Ectodermal cell (in vitro differentiated cells): ENCODE measurements at regions not wholly inside any gene's neighbourhood (a gene's known extent, or its start where the extent isn't known, plus 50 kb on each side); places are given as distances from the start of the nearest gene placed in this dataset.
"Not testable (repeated sequence)": the region's sequence is repeated elsewhere in the genome, so short reads cannot be mapped to it uniquely, and the experiment has no call there.

Experiments
- H3K27ac ChIP-seq: 2 replicates; pipeline ENCODE4 v1.7.0; 2013; ENCODE audit warnings: mild to moderate bottlenecking, low read depth, low read length; ENCODE audit not compliant: insufficient read depth, poor library complexity, severe bottlenecking
- H3K27me3 ChIP-seq: 2 replicates; pipeline ENCODE4 v1.7.0; 2013; ENCODE audit warnings: mild to moderate bottlenecking, low read length; ENCODE audit not compliant: insufficient read depth, control insufficient read depth, poor library complexity, severe bottlenecking
- H3K36me3 ChIP-seq: one replicate; pipeline ENCODE4 v1.7.0; 2013; ENCODE audit warnings: low read length; ENCODE audit not compliant: control insufficient read depth, insufficient read depth
- H3K4me1 ChIP-seq: one replicate; pipeline ENCODE4 v1.7.0; 2013; ENCODE audit warnings: low read length; ENCODE audit not compliant: control insufficient read depth, insufficient read depth
- H3K4me3 ChIP-seq: 2 replicates; pipeline ENCODE4 v1.7.0; 2013; ENCODE audit warnings: low read depth, low read length, control low read depth; ENCODE audit not compliant: insufficient read depth
- H3K9me3 ChIP-seq: 2 replicates; pipeline ENCODE4 v1.7.0; 2013; ENCODE audit warnings: mild to moderate bottlenecking, low read length, moderate library complexity; ENCODE audit not compliant: control insufficient read depth
- WGBS, 2 experiments: methylation state at CpG; one replicate each; pipeline ENCODE4 v1.1.7; 2013; ENCODE audit warnings: missing lambda C conversion rate in 2 of 2; 5-methylcytosine and 5-hydroxymethylcytosine counted together

DNA sequence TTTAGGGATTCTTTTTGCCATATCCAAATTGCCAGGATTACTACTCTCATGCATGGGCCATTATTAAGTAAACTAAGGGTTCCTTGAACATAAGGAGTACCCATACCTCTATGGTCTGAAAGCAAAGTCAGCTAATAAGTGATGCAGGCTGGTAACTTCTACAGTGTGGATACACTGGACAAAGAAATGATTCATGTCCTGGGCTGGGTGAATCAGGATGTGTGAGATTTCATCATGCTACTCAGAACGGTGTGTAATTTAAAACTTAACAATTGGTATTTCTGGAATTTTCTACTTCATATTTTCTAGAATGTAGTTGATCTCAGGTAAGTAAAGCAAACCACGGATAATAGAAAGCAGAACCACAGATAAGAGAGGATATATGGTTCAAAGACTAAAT lies 428.8 kb downstream of the CHSY3 start:
- Histone ChIP-seq H3K27ac (no peak overlapping the region), H3K4me3 (no peak overlapping the region), H3K9me3 (no peaks in the 10 kb centered on the region), H3K36me3 (no peaks in the 10 kb centered on the region), H3K27me3 (no peaks in the 10 kb centered on the region), H3K4me1 (no peaks in the 10 kb centered on the region)
- 94% methylated on average over 2 of the region's 2 CpGs; no CpG with 5 or more reads in 1 of the 2 experiments for WGBS, 2 experiments

- Histone ChIP-seq H3K9me3 (no peaks in the 10 kb centered on the region), H3K4me1 (no peaks in the 10 kb centered on the region), H3K27ac (no peak overlapping the region), H3K36me3 (no peaks in the 10 kb centered on the region), H3K4me3 (no peak overlapping the region), H3K27me3 (no peaks in the 10 kb centered on the region)
- WGBS, 2 experiments = 89 to 90% methylated on average over 3 of the region's 3 CpGs
These were observed 427.1 kb downstream of the CHSY3 start for GRCh38 chr5:130331332-130331731.

DNA sequence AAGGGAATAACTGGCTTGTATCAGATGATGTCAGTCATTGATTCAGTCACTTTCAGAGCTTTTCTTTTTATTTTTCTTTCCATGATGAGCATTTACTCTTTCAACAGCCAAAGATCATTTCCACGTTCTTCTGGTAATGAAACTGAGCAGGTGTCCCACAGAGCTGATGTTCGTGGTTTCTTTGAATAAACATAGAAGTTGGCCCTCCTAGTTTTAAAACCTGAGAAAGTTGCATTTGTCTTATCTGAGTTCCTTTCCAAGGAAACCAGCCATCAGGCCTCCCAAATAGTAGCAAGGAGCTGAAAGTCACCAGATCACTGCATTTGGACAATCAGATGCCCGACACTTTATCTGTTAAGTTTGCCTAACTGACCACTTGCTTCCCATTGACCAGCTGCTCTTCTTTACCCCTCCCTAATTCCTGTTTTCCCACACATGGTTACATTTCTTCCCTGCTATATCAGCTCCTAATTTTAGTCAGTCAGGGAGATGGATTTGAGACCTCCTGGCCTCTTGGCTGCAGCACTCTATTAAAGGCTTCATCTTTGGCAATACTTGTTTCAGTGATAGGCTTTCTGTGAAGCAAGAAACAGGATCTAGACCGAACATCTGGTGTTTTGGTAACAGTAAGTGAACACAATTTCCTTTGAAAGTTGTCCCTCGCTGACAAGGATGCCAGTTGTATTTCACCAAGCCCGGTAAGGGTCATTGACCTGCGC lies 420.8 kb downstream of the CHSY3 start:
- Histone ChIP-seq H3K4me3 (no peak overlapping the region), H3K36me3 (no peaks in the 10 kb centered on the region)
- WGBS, 2 experiments = 86 to 90% methylated on average over 7 of the region's 7 CpGs

GRCh38 chr5:130323804-130324454 lies 419.7 kb downstream of the CHSY3 start:
- no peaks in the 10 kb centered on the region for H3K27me3 ChIP-seq
- H3K36me3 ChIP-seq = no peaks in the 10 kb centered on the region
- H3K27ac ChIP-seq = no peak overlapping the region
- no peaks in the 10 kb centered on the region for H3K9me3 ChIP-seq
- no peaks in the 10 kb centered on the region for H3K4me1 ChIP-seq
- H3K4me3 ChIP-seq = no peak overlapping the region
- WGBS, 2 experiments = 84 to 96% methylated on average over 3 of the region's 3 CpGs

More for the DNA sequence above, 420.8 kb downstream of the CHSY3 start:
- Histone ChIP-seq H3K9me3 (no peaks in the 10 kb centered on the region), H3K27me3 (no peaks in the 10 kb centered on the region), H3K27ac (no peak overlapping the region), H3K4me1 (no peaks in the 10 kb centered on the region)

GRCh38 chr5:130321931-130322330 lies 417.7 kb downstream of the CHSY3 start:
- H3K27me3 ChIP-seq = no peaks in the 10 kb centered on the region
- H3K27ac ChIP-seq = no peak overlapping the region
- H3K4me3 ChIP-seq = no peak overlapping the region
- no peaks in the 10 kb centered on the region for H3K9me3 ChIP-seq
- no peaks in the 10 kb centered on the region for H3K36me3 ChIP-seq
- peaks cover 5% of the 10 kb centered on the region for H3K4me1 ChIP-seq

GRCh38 chr5:130316971-130317680 lies 412.9 kb downstream of the CHSY3 start:
- Histone ChIP-seq H3K4me3 (no peak overlapping the region), H3K27me3 (no peaks in the 10 kb centered on the region), H3K4me1 (peaks cover 8% of the 10 kb centered on the region), H3K27ac (peak overlapping the region; percentile 44), H3K9me3 (no peaks in the 10 kb centered on the region), H3K36me3 (no peaks in the 10 kb centered on the region)
- 45 to 62% methylated on average over 5 to 7 of the region's 7 CpGs for WGBS, 2 experiments

- H3K36me3 ChIP-seq = no peaks in the 10 kb centered on the region
- WGBS, 2 experiments = 90 to 100% methylated on average over 1 of the region's 1 CpG
- no peak overlapping the region for H3K4me3 ChIP-seq
- H3K4me1 ChIP-seq = no peaks in the 10 kb centered on the region
- no peak overlapping the region for H3K27ac ChIP-seq
- no peaks in the 10 kb centered on the region for H3K9me3 ChIP-seq
- no peaks in the 10 kb centered on the region for H3K27me3 ChIP-seq
These were observed 391.0 kb downstream of the CHSY3 start for GRCh38 chr5:130295235-130295634.

DNA sequence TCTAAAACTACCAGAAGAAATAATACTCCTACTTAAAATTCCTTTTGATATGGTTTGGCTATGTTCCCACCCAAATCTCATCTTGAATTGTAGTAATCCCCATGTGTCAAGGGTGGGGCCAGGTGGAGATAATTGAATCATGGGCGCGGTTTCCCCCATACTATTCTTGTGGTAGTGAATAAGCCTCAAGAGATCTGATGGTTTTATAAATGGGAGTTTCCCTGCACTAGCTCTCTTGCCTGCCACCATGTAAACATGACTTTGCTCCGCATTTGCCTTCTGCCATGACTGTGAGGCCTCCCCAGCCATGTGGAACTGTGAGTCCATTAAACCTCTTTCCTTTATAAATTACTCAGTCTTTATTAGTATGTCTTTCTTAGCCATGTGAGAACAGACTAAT lies 390.5 kb downstream of the CHSY3 start:
- H3K36me3 ChIP-seq, H3K27me3 ChIP-seq, H3K4me3 ChIP-seq, H3K27ac ChIP-seq, H3K4me1 ChIP-seq, H3K9me3 ChIP-seq: not testable (repeated sequence)
- 92 to 95% methylated on average over 3 of the region's 3 CpGs for WGBS, 2 experiments

DNA sequence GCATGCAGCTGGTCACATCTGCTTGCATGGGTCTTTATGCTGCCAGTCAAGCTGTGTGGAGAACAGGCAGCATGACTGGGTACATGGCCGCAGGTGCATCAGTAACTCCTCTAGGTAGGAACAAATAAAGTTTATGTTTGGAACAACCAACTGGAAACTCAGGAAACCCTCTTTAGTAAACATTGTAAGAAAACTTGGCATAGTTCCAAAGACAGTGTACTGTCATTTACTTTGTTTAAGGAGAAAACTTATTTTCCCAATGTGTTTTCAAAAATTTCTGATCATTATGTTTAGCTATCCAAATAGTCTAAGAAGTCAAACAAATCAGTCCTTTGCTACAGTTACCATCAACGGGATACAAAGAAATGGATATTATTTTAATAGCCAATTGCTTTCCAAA lies 386.0 kb downstream of the CHSY3 start:
- WGBS, 2 experiments = 82 to 94% methylated on average over 1 to 2 of the region's 2 CpGs
- no peaks in the 10 kb centered on the region for H3K4me1 ChIP-seq
- H3K36me3 ChIP-seq = no peaks in the 10 kb centered on the region

More for the DNA sequence above, 386.0 kb downstream of the CHSY3 start:
- Histone ChIP-seq H3K27ac (no peak overlapping the region), H3K27me3 (no peaks in the 10 kb centered on the region), H3K9me3 (no peaks in the 10 kb centered on the region), H3K4me3 (no peak overlapping the region)
